ENCODE measurements at regions not wholly inside any gene's neighbourhood (a gene's known extent, or its start where the extent isn't known, plus 50 kb on each side); places are given as distances from the start of the nearest gene placed in this dataset.

DNA sequence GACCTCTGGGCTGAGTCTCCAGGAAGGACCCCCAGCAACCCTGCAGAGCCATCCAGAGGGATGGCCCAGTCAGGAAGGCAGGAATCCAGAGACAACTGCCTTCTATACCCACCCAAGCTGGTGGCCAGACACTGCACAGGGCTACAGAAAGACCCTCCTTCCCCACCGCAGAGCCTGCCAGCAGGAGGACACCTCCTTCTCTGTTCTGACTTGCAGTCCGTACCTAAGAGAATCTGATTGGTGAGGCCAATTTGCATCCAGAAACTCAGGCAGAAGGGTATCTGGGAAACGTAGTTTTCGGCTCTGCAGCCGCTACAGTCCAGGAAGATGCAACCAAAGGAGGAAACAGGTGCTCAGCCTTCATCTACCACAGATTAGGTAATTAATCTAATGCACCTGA lies 155.4 kb upstream of the FRG1 start:
- TF ChIP-seq SIN3A (IDR thresholded peaks at IDR 0.05; ENCODE audit: borderline replicate concordance, insufficient read depth, low read length) (no peak), POLR2AphosphoS5 (IDR thresholded peaks at IDR 0.05; ENCODE audit: low read depth, low read length) (no peak)
